ENCODE measurements at regions not wholly inside any gene's neighbourhood (a gene's known extent, or its start where the extent isn't known, plus 50 kb on each side); places are given as distances from the start of the nearest gene placed in this dataset.

DNA sequence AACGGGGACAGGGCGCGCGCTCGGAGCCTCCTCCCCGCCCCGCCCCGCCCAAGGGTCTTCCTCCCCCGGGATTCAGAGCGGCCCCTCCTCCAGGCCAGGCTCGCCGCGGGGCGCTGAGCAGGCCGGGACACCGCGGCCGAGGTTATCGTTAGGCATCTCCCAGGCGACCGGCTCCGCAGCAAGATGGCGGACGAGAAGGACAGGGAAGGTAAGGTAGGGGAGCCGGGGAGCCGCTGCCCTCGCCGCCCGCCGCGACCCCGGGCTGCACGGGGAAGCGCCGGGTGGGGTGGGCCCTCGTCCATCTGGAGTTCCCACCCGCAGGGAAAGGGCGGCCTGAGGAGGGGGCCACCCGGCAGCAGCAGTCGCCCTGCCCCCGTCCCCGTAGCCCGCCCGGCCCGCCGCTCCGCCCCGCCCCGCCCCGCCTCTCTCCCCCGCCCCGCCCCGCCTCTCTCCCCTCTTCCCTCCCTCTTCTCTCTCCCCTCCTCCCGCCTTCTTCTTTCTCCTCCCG, 105.9 kb upstream of the HNRNPU start:
- no peak for DNase-seq

DNA sequence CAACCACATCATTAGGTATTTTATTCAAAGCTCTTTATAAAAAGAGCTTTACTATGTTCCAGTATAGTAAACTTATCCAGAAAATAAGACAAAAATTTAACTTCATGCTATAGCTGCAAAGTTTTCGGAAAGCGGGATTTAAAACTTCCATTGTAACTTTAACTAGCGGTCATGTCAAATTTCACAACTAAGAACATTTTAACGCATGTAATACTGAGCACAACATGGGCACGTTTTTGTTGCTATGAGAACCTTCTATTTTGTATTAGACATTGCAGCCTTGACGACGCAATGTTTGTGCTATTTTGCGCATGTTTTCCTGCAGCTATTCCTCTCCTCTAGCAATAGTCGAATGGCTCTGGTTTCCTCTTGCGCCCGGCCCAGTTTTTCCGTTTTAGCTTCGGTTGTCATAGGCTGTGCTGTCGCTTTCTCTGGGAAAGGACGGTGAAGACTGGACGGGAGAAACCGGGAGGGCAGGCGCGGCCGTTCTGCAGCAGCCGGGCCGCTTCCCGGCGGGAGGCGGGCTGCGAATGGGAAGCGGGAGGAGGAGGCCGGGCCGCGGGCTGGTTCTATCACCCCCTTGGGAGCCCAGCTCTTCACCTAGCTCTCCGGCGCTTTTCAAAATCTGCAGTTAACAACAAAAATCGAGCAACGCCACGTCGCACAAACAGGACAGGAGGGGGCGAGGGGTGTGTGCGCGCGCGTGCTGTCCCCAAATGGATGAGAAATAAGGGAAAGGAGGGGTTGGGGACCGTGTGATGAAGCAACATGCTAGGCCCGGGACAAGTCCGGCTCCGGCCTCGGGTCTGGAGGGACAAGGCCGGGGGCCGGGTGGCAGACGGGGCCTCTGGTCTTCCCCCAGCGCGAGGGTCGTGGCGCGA, 105.3 kb upstream of the HNRNPU start:
- DNase-seq: peak; percentile 94

DNA sequence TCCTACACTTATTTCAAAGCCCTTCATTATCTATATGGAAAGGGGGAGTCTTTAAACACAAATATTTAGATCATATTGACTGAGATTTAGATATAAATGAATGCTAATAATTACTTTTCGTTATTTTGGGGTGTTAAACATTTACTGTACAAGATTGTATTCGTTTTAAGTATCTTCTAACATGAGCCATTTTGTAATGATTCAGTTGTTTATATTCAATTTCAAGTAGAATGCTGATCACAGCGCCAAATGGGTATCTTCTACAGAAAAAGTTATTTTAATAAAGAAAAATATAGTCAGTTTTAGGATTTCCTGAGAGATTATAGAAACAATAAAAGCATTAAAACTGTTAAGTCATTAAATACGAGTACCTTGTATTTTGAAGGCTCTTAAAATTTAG, 104.5 kb upstream of the HNRNPU start:
- no peak for DNase-seq

DNA sequence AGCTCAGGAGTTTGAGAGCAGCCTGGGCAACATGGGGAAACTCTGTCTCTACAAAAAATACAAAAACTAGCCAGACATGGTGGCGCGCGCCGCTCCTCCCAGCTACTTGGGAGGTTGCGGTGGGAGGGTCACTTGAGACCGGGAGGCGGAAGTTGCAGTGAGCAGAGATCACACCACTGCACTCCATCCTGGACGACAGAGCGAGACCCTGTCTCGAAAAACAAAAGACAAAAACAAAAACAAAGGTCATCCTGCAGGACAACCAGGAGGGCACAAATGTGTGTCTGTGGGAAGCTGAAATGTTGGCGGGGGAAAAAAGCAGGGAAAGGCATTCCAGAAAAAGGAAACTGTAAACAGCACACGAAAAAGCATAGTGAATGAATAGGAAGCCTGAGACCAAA, 104.1 kb upstream of the HNRNPU start:
- peak; percentile 52 for DNase-seq

DNA sequence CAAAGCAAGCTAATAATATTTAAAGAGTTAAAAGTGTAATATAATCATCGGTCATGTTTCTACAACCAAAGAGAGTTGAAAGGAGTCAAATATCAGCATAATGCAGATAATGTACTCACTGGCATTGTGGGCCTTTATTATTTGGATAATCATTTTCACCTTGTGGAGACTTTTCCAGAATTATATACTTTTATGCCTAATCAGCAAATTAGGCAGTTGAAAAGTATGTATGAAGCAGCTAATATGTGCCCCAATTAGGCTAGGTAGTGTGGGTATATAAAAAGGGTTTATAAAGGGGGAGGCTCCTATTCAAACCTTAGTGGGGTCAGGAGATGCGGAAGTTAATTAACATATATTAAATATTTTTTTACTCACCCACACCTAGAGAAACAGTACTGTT, 102.8 kb upstream of the HNRNPU start:
- no peak for DNase-seq

DNA sequence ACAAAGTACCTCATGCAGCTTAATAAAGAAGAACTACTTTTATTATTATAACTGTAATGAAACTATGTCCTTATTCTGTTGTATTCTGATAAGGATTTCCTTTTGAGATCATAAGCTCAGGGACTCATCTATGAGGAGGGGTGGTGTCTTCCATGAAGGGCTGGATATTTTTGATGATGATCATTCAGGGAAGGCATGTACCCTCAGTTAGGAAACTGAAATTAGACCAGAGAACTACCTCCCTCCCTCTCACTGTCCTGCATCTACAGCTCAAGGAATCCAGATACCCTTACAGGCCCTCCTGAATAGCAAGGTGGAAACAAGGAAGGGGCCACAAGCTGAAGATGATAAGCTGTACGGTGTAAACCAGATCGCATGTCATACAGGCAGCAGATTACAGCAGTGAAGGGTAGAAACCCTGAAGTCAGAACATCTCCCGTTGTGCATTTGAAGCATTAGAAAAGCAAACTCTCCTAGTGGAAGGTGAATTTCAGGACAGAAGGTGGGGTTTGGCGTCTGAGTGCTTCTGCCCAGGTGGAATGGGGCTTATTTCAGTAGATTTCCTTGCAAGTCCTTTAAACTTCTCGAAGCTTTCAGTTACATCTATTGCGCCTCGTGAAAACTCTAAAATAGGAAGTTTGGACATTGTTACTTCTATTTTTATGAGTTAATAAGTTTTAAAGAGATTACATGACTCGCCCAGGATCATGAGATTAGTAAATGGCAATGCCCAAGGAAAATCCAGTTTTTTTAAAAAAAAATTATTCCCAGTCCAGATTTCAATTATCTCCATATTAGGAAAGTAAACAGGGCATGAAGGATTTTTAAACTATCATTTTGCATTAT, 101.1 kb upstream of the HNRNPU start:
- no peak for DNase-seq

DNA sequence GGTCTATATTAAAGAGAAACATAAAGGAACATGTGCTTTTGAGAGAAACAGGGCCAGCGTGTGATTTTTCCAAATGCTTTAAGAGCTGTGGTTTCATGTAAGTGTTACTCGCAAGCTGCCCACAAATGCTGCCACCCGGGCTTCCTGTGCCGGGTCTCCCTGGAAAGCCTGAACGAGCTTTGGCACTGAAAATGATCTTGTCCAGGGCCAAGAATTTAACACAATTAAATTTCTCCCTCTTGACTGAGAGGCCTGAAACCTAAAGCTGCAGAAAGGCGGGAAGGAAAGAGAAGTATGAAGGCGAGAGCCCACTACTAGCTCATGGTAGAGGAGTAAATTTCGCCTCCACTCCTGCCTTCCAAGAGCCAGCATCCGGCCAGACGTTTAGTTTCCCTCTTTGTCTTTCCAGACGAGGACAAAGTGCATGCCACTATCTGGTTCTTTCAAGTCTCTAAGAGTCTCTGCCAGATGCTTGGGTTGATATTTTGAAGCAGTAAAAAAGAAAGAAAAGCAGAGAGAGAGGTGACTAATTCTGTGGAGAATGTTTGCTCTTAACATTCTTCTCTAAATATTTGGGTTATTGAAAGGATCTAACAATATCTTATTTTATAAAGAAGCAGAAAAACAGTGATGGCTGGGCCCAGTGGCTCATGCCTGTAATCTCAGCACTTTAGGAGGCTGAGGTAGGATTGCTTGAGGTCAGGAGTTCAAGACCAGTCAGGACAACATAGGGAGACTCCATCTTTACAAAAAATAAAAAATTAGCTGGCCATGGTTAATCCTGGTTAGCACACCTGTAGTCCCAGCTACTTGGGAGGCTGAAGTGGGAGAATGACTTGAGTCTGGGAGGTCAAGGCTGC, 100.0 kb upstream of the HNRNPU start:
- DNase-seq: peak; percentile 60

DNA sequence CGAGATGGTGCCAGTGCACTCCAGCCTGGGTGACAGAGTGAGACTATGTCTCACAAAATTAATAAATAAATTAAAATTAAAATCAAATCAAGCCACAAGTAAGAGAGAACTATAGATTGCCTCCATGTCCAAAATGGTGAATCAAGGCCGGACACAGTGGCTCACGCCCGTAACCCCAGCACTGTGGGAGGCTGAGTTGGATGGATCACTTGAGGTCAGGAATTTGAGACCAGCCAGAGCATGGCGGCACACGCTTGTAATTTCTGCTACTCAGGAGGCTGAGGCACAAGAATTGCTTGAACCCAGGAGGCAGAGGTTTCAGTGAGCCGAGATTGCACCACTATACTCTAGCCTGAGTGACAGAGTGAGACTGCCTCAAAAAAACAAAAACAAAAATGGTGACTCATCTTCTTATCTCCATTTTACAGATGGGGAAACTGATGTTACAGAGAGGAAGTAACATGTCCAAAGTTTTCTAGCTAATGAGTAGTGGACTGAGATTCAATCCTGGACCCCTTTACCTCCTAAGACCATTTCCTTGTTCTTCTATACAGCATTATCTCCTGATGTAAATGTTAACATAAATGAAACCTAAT, 99.0 kb upstream of the HNRNPU start:
- no peak for DNase-seq

DNA sequence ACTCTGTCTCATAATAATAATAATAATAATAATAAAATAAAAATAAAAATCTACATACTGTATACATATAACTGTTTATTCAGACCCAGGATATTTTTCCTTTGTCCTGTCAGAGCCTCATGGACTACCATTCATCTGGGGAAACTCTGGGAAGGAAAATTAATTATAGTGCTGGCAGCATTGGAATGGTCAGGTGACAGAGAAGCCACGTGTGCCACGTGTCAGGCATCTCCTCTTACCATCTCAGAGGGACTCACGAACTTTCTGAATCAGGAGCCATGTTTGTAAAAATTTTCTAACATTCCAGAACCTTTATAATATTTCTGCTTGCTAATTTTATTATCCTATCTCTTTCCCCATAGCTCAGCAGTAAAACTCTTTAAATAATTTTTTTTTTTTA, 97.8 kb upstream of the HNRNPU start:
- DNase-seq: no peak

DNA sequence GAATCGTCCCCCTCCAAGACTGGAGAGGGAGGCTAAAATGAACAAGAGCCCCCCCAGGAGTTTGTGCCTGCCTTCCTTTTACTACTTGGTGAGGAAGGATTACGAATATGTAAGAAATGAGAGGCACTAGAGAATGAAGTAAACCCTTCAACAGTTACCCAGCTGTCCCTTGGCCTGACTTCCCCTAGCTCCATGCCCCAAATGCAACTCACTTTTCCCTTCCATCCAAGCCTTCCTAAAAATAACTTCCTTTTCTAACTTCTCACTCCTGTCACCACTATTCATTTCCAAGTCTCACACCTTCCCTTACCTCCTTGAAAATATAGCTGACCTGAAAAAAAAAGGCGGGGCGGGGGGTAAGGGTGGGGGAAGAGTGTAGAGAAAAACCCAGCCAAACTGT, 96.6 kb upstream of the HNRNPU start:
- DNase-seq: no peak

DNA sequence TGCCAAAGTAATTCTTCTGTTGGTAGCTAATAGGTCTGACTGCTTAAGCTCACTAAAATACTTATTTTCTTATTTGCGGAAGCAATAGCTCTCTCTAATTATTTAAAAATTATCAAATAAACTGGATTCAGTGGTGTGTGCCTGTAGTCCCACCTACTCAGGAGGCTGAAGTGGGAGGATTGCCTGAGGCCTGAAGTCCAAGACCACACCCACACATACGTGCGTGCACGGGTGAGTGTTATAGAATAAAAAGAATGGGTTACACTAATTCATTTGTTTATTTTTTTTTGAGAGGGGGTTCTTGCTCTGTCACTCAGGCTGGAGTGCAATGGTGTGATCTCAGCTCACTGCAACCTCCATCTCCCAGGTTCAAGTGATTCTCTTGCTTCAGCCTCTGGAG, 94.2 kb upstream of the HNRNPU start:
- no peak for DNase-seq

DNA sequence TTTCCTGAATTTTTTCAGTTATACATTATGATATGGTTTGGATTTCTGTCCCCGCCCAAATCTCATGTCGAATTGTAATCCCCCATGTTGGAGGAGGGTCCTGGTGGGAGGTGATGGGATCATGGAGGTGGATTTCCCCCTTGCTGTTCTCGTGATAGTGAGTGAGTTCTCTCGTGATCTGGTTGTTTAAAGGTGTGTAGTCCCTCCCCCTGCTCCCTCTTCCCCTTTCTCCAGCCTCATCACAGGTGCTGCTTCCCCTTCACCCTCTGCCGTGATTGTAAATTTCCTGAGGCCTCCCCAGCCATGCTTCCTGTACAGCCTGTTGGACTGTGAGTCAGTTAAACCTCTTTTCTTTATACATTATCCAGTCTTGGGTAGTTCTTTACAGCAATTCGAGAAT, 93.2 kb upstream of the HNRNPU start:
- no peak for DNase-seq

DNA sequence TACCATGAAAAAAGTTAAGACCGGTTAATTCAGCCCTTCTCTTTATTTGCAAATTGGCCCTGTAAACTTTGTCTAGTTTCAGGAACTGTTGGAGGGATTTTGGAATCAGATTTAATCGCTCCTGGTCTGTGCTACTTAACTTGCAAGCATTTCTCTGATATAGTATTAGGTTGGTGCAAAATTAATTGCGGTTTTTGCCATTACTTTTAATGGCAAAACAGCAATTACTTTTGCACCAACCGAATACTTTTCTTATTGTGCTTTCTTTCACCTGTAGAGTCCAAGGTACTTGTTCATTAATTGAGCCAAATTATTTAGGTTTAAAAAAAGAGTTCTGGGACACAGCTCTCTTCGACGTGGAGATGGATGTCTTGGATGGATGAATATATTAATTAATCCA, 92.8 kb upstream of the HNRNPU start:
- DNase-seq: no peak

DNA sequence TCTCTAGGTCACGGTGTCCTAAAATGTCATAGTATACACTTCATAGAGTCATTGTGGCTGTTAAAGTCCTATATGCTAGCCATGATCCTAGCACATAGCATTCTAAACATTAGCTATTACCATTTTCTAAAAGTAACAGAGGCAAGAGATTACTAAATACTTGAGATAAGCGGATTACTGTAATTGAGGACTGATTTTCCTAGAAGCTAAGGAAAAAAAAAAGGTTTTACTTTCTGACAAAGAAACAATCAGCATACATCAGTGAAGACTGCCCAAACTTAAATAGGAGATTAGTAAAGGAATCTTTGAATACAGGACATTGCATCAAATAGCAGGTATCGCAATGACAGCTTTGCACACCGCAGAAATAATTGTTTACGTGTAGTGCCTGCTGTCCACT, 91.3 kb upstream of the HNRNPU start:
- no peak for DNase-seq

DNA sequence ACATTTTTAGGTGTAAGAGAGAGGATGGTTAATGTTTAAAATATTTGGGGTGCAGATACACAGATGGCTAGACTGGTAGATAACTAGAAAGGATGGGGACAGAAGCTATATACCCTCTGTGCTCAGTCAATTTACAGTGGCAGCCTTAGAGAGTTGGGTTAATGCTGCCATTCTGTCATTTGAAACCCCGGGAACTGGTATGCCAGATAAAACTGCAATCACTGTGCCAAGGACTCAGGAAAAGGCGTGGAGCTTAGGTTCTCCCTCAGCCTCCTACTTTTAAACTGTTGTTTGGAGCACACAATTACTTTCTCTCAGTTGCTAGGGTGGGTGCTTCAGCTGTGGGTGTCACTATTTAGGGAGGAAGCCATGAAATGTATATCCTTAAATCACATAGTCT, 90.0 kb upstream of the HNRNPU start:
- DNase-seq: no peak

DNA sequence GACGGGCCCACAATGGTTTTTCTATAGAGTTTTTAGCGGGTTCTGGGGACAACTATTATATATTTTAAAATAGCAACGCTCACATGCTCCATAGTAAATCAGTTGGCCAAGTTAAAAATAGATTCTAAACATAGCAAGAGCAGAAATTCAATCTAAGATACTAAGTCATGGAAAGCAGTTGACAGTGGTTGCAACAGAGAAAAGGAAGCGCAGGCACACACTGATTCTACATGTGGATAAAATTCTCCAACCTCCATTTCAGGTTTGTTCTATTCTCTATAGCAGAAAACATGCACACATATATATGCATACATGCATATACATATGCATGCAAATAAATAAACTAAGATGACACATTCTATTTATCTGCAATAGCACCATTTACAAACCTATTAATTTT, 89.6 kb upstream of the HNRNPU start:
- no peak for DNase-seq

DNA sequence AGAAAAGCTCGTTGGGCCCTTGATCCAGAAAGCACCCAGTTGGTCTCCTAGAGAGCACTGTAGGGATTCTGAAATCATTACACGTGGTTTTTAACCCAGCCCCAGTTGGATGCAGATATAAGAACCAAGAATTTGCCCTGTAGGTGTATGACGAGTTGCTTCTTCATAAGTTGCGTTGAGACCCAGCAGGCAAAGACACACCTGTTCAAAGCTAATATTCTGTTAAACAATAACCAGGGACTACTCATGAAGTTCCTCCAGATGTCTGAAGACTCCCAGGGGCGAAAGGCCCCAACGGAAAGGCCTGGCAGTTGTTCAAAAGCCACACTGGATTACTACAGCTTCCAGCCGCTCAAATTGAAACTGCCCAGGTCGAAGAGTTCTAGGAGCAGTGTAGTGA, 88.6 kb upstream of the HNRNPU start:
- DNase-seq: no peak

DNA sequence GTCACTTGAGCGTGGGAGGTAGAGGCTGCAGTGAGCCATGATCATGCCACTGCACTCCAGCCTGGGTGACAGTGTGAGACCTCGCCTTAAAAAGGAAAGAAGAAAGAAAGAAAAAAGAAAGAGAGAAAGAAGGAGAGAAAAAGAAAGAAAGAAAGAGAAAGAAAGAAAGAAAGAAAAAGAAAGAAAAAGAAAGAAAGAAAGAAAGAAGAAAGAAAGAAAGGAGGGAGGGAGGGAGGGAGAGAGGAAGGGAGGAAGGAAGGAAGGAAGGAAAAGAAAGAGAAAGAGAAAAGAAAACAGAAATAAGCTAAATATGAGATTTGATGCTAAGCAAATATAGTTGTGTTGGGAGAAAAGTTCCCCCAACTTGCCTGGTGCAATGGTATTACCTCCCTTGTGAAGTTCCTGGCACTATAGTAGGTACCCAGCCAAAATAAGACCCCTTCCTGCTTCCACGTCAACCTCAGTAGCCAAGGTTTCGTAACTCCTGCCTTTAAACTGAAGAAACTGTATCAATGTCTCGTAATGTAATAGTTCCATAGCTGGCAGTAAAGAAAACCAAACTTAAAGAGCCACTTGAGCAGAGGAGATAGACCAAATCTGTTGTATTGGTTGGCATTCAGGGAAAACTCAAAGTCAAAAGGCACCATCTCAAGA, 88.1 kb upstream of the HNRNPU start:
- DNase-seq: no peak

DNA sequence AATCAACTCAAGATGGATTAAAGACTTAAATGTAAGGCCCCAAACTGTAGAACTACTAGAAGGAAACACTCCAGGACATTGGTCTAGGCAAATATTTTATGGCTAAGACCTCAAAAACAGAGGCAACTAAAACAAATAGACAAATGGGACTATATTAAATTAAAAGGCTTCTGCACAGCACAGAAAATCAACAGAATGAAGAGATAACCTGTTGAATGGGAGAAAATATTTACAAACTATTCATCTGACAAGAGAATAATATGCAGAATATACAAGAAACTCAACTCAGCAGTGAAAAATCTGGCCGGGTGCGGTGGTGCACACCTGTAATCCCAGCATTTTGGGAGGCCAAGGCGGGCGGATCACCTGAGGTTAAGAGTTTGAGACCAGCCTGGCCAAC, 84.1 kb upstream of the HNRNPU start:
- DNase-seq: no peak

DNA sequence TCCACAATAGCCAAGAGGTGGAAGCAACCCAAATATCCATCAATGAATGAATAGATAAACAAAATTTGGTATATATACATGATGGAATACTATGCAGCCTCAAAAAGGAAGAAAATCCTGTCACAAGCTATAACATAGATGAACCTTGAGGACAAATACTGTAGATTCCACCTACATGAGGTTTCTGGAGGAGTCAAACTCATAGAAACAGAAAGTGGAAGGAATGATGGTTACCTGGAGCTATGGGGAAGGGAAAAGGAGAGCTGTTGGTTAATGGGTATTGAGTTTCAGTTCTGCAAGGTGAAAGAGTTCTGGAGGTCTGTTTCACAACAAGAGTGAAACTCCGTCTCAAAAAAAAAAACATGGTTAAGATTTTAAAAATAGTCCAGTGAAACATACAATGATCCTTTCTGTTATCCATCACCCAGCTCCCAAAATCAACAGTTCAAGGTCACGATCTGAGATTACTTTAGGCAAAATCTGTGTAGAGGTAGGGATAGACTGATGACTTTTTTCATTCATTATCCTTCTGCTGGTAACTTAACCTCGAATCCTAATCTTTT, 80.8 kb upstream of the HNRNPU start:
- no peak for DNase-seq

DNA sequence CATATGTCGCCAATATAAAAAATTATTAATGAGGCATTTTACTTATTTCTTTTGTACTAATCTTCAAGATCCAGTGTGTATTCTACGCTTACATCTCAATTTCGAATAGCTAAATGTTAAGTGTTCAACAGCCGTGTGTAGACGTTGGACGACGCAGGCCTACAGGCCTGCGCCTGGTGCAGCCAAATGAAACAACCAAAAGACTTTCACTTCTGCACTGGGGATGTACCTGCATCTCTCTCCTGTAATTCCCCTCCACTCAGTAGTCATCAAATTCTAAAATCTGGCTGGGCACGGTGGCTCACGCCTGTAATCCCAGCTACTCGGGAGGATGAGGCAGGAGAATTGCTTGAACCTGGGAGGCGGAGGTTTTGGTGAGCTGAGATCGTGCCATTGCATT, 76.8 kb upstream of the HNRNPU start:
- no peak for DNase-seq

DNA sequence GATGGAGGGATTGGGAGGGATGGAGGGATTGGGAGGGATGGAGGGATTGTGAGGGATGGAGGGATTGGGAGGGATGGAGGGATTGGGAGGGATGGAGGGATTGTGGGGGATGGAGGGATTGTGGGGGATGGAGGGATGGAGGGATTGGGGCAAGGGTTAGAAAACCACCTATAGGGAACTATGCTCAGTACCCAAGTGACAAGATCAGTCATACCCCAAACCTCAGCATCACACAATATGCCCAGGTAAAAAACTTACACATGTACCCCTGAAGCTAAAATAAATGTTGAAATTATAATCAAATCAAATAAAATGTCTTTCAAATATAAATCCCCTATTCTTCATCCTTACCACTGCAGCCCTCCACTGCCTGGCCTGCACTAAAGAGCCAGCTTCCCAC, 72.8 kb upstream of the HNRNPU start:
- no peak for DNase-seq
